ENCODE measurements at regions not wholly inside any gene's neighbourhood (a gene's known extent, or its start where the extent isn't known, plus 50 kb on each side); places are given as distances from the start of the nearest gene placed in this dataset.

GRCh38 chr11:69372589-69373250 is 78.8 kb downstream of the MYEOV start:
- H3K4me3 ChIP-seq = no peak overlapping the region
- no peaks in the 10 kb centered on the region for H3K36me3 ChIP-seq
- TF ChIP-seq POLR2A (IDR thresholded peaks at IDR 0.05) (no peak), CTCF (IDR thresholded peaks at IDR 0.05) (no peak)
- peaks cover 12 to 53% (median 21%) of the 10 kb centered on the region in 3 donors for H3K4me1 ChIP-seq
- H3K9me3 ChIP-seq = no peaks in the 10 kb centered on the region
- no peak for DNase-seq
- H3K27me3 ChIP-seq = no peaks in the 10 kb centered on the region
- 87 to 90% methylated on average over 13 of the region's 13 CpGs for WGBS, 2 donors
- intact Hi-C loops (cut with DNase I) = no loop called here
- no peak overlapping the region for H3K27ac ChIP-seq

GRCh38 chr11:69373251-69373635 is 79.3 kb downstream of the MYEOV start:
- H3K27me3 ChIP-seq = no peaks in the 10 kb centered on the region
- no peak overlapping the region for H3K4me3 ChIP-seq
- intact Hi-C loops (cut with DNase I) = no loop called here
- no peaks in the 10 kb centered on the region for H3K36me3 ChIP-seq
- TF ChIP-seq CTCF (IDR thresholded peaks at IDR 0.05) = no peak
- no peak for TF ChIP-seq POLR2A (IDR thresholded peaks at IDR 0.05)
- no peak overlapping the region for H3K27ac ChIP-seq
- H3K4me1 ChIP-seq = peaks cover 12 to 54% (median 21%) of the 10 kb centered on the region in 3 donors
- DNase-seq = no peak
- 93 to 96% methylated on average over 2 of the region's 2 CpGs for WGBS, 2 donors
- no peaks in the 10 kb centered on the region for H3K9me3 ChIP-seq

- Histone ChIP-seq H3K9me3 (no peaks in the 10 kb centered on the region), H3K4me1 (peaks cover 12 to 59% (median 27%) of the 10 kb centered on the region in 3 donors), H3K27me3 (no peaks in the 10 kb centered on the region), H3K27ac (peak overlapping the region in 3 of 4 donors; percentile 31 to 85 (median 83)), H3K4me3 (no peak overlapping the region), H3K36me3 (no peaks in the 10 kb centered on the region)
- TF ChIP-seq CTCF (IDR thresholded peaks at IDR 0.05) = peak in 2 of 6 experiments; percentile 3 to 7
- no peak for TF ChIP-seq POLR2A (IDR thresholded peaks at IDR 0.05)
- intact Hi-C loops (cut with DNase I) = no loop called here
- WGBS, 2 donors = 60 to 90% methylated on average over 6 to 10 of the region's 22 CpGs
- DNase-seq = no peak
These were observed 80.4 kb downstream of the MYEOV start for GRCh38 chr11:69374110-69374945.

GRCh38 chr11:69374946-69375310 is 81.0 kb downstream of the MYEOV start:
- no CpG with 5 or more reads among the region's 4 CpGs for WGBS, 2 donors
- intact Hi-C loops (cut with DNase I) = no loop called here
- Histone ChIP-seq H3K4me3 (no peak overlapping the region), H3K9me3 (no peaks in the 10 kb centered on the region), H3K36me3 (no peaks in the 10 kb centered on the region), H3K27me3 (no peaks in the 10 kb centered on the region), H3K4me1 (peaks cover 12 to 59% (median 27%) of the 10 kb centered on the region in 3 donors), H3K27ac (peak overlapping the region in 2 of 4 donors; percentile 83 to 85)
- DNase-seq = no peak
- TF ChIP-seq CTCF (IDR thresholded peaks at IDR 0.05) (no peak), POLR2A (IDR thresholded peaks at IDR 0.05) (no peak)

Measured in esophagus squamous epithelium (tissue), 5 donors.